GM23248 (cell line): ENCODE measurements at regions not wholly inside any gene's neighbourhood (a gene's known extent, or its start where the extent isn't known, plus 50 kb on each side); places are given as distances from the start of the nearest gene placed in this dataset.

ENCODE experiments used
- EZH2 ChIP-seq: fragments of 200-600 bp; sonication (generic); IDR thresholded peaks from 2 replicates; pipeline ENCODE4 v1.6.1; 2018; ENCODE audit warnings: antibody characterized with exemption, mild to moderate bottlenecking; ENCODE audit not compliant: insufficient read depth, poor library complexity, severe bottlenecking
- EZH2phosphoT487 ChIP-seq: fragments of 200-600 bp; sonication (generic); IDR thresholded peaks from 2 replicates; pipeline ENCODE4 v1.6.1; 2018; ENCODE audit warnings: antibody characterized with exemption, moderate library complexity, mild to moderate bottlenecking, low read depth; ENCODE audit not compliant: insufficient read depth

GRCh38 chr20:57009355-57009754, 257.1 kb downstream of the BMP7 start:
- TF ChIP-seq EZH2phosphoT487 (no peak), EZH2 (no peak)
